MM.1S (cell line): ENCODE measurements at regions not wholly inside any gene's neighbourhood (a gene's known extent, or its start where the extent isn't known, plus 50 kb on each side); places are given as distances from the start of the nearest gene placed in this dataset.

Experiments used
- EZH2 ChIP-seq: fragments of 300-600 bp; sonication (generic); optimal IDR thresholded peaks from 2 replicates; pipeline ENCODE3; 2017; ENCODE audit warnings: low read depth, mild to moderate bottlenecking, antibody characterized with exemption, low read length, mixed read lengths
- EZH2phosphoT487 ChIP-seq: fragments of 300-600 bp; sonication (generic); IDR thresholded peaks from 2 replicates; pipeline ENCODE4 v1.6.1; 2018; ENCODE audit warnings: antibody characterized with exemption, low read length
- TF ChIP-seq, protein P1 (sequence below): fragments of 300-600 bp; sonication (generic); IDR thresholded peaks from 2 replicates; pipeline ENCODE4 v1.5.1; 2016; ENCODE audit warnings: antibody characterized with exemption, low read length, mixed read lengths

DNA sequence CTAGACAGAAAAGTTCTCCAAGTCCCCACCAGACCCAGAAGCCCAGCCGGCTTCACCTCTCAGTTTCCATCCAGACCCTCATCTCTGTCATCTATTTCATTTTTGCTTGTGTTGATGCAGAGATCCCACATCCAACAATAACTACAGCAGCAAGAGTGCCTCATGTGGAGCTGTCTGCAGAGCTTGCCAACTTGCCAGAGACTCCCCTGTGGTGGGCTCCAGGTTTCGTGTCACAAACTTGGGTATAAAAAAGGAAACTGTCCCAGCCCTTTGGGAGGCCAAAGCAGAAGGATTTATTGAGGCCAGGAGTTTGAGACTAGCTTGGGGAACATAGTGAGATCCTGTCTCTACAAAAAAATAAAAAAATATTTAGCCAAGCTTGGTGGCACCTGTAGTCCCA is 182.4 kb upstream of the ATP10A start:
- TF ChIP-seq, protein P1, sequence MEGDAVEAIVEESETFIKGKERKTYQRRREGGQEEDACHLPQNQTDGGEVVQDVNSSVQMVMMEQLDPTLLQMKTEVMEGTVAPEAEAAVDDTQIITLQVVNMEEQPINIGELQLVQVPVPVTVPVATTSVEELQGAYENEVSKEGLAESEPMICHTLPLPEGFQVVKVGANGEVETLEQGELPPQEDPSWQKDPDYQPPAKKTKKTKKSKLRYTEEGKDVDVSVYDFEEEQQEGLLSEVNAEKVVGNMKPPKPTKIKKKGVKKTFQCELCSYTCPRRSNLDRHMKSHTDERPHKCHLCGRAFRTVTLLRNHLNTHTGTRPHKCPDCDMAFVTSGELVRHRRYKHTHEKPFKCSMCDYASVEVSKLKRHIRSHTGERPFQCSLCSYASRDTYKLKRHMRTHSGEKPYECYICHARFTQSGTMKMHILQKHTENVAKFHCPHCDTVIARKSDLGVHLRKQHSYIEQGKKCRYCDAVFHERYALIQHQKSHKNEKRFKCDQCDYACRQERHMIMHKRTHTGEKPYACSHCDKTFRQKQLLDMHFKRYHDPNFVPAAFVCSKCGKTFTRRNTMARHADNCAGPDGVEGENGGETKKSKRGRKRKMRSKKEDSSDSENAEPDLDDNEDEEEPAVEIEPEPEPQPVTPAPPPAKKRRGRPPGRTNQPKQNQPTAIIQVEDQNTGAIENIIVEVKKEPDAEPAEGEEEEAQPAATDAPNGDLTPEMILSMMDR = no peak
- TF ChIP-seq EZH2 = no peak
- no peak for TF ChIP-seq EZH2phosphoT487
